HepG2 (cell line): ENCODE measurements at regions not wholly inside any gene's neighbourhood (a gene's known extent, or its start where the extent isn't known, plus 50 kb on each side); places are given as distances from the start of the nearest gene placed in this dataset.

Source experiments
- ATF2 ChIP-seq: sonication (generic); formaldehyde crosslinking; IDR thresholded peaks from 2 replicates; pipeline ENCODE4 v1.4.0; 2020; ENCODE audit warnings: missing genetic modification reagents
- ATF7 ChIP-seq, 2 experiments: fragments of 450-650 bp in 1 of 2; sonication (generic) in 1 of 2; formaldehyde crosslinking in 1 of 2; IDR thresholded peaks; 2 replicates each; pipeline versions ENCODE4 v1.4.0 to v1.6.1; 2016 to 2020; ENCODE audit warnings: antibody characterized with exemption in 1 of 2, mild to moderate bottlenecking in 1 of 2, missing genetic modification reagents in 1 of 2
- CEBPG ChIP-seq: IDR thresholded peaks from 2 replicates; pipeline ENCODE4 v1.6.1; 2016
- FOXA3 ChIP-seq: IDR thresholded peaks from 2 replicates; pipeline ENCODE4 v1.6.1; 2016; ENCODE audit warnings: missing genetic modification reagents, missing compliant biosample characterization
- HIVEP1 ChIP-seq: sonication (generic); formaldehyde crosslinking; IDR thresholded peaks from 2 replicates; pipeline ENCODE4 v1.4.0; 2020; ENCODE audit warnings: mild to moderate bottlenecking, missing genetic modification reagents
- MAF1 ChIP-seq: sonication (generic); formaldehyde crosslinking; IDR thresholded peaks from 2 replicates; pipeline ENCODE4 v1.5.0; 2020; ENCODE audit warnings: missing genetic modification reagents, borderline replicate concordance
- MED1 ChIP-seq: sonication (generic); formaldehyde crosslinking; IDR thresholded peaks from 2 replicates; pipeline ENCODE4 v1.4.0; 2020; ENCODE audit warnings: missing genetic modification reagents
- MTA1 ChIP-seq: sonication (generic); formaldehyde crosslinking; IDR thresholded peaks from 2 replicates; pipeline ENCODE4 v1.4.0; 2020; ENCODE audit warnings: missing genetic modification reagents, mild to moderate bottlenecking, borderline replicate concordance
- NFYC ChIP-seq: IDR thresholded peaks from 2 replicates; pipeline ENCODE4 v1.6.1; 2016; ENCODE audit warnings: missing genetic modification reagents, missing compliant biosample characterization
- RFX5 ChIP-seq: IDR thresholded peaks from 2 replicates; pipeline ENCODE4 v1.6.1; 2011; ENCODE audit warnings: low read depth, low read length, improper control_type of control experiment
- TRIM24 ChIP-seq: sonication (generic); formaldehyde crosslinking; IDR thresholded peaks from 2 replicates; pipeline ENCODE4 v1.8.0; 2022; ENCODE audit warnings: mild to moderate bottlenecking, missing genetic modification reagents
- ZBTB1 ChIP-seq: sonication (generic); formaldehyde crosslinking; IDR thresholded peaks from 2 replicates; pipeline ENCODE4 v1.4.0; 2020; ENCODE audit warnings: missing genetic modification reagents, borderline replicate concordance
- ZC3H4 ChIP-seq: sonication (generic); formaldehyde crosslinking; IDR thresholded peaks from 2 replicates; pipeline ENCODE4 v1.4.0; 2020; ENCODE audit warnings: missing genetic modification reagents, borderline replicate concordance
- ZHX2 ChIP-seq, 2 experiments: sonication (generic) in 1 of 2; formaldehyde crosslinking in 1 of 2; IDR thresholded peaks; 2 replicates each; pipeline versions ENCODE4 v1.6.1 to v1.9.0; 2014 to 2022; ENCODE audit warnings: antibody characterized with exemption in 1 of 2, borderline replicate concordance in 1 of 2, inconsistent platforms in 1 of 2, low read depth in 1 of 2, missing genetic modification reagents in 1 of 2
- ZNF160 ChIP-seq: sonication (generic); formaldehyde crosslinking; IDR thresholded peaks from 2 replicates; pipeline ENCODE4 v1.8.0; 2022; ENCODE audit warnings: mild to moderate bottlenecking, inconsistent platforms, missing genetic modification reagents
- ZNF224 ChIP-seq: sonication (generic); formaldehyde crosslinking; IDR thresholded peaks from 2 replicates; pipeline ENCODE4 v1.5.0; 2020; ENCODE audit warnings: mild to moderate bottlenecking, missing genetic modification reagents
- ZSCAN30 ChIP-seq: sonication (generic); formaldehyde crosslinking; IDR thresholded peaks from 2 replicates; pipeline ENCODE4 v1.5.0; 2020; ENCODE audit warnings: mild to moderate bottlenecking, missing genetic modification reagents
- TF ChIP-seq, protein P1 (sequence below): sonication (generic); IDR thresholded peaks from 2 replicates; pipeline ENCODE4 v1.6.1; 2016; ENCODE audit warnings: low read depth, borderline replicate concordance
- TF ChIP-seq, protein P2 (sequence below): sonication (generic); formaldehyde crosslinking; IDR thresholded peaks from 2 replicates; pipeline ENCODE4 v1.4.0; 2020; ENCODE audit warnings: missing genetic modification reagents, borderline replicate concordance

- TF ChIP-seq ZHX2 (IDR thresholded peaks at IDR 0.05; ENCODE audit: low read depth) (peak; percentile 52; the same call in 1 of the 2 replicates), ZHX2 (CRISPR knock-in tag; IDR thresholded peaks at IDR 0.05; ENCODE audit: borderline replicate concordance) (no peak), FOXA3 (CRISPR knock-in tag) (peak; percentile 34; the same call in 1 of the 2 replicates), ATF7 (IDR thresholded peaks at IDR 0.05) (no peak), ATF7 (CRISPR knock-in tag; IDR thresholded peaks at IDR 0.05) (no peak), TRIM24 (no peak), CEBPG (CRISPR knock-in tag) (peak; percentile 85), ZNF160 (CRISPR knock-in tag) (no peak), HIVEP1 (CRISPR knock-in tag) (no peak), ZC3H4 (CRISPR knock-in tag) (no peak), MED1 (CRISPR knock-in tag) (no peak; the same call in 1 of the 2 replicates), MTA1 (CRISPR knock-in tag) (peak; percentile 66; the same call in 1 of the 2 replicates), ATF2 (CRISPR knock-in tag) (no peak), MAF1 (CRISPR knock-in tag) (no peak), ZSCAN30 (CRISPR knock-in tag) (no peak), ZBTB1 (CRISPR knock-in tag) (no peak), ZNF224 (CRISPR knock-in tag) (no peak), NFYC (no peak), RFX5 (no peak)
- TF ChIP-seq, protein P1, sequence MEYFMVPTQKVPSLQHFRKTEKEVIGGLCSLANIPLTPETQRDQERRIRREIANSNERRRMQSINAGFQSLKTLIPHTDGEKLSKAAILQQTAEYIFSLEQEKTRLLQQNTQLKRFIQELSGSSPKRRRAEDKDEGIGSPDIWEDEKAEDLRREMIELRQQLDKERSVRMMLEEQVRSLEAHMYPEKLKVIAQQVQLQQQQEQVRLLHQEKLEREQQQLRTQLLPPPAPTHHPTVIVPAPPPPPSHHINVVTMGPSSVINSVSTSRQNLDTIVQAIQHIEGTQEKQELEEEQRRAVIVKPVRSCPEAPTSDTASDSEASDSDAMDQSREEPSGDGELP: no peak
- TF ChIP-seq, protein P2, sequence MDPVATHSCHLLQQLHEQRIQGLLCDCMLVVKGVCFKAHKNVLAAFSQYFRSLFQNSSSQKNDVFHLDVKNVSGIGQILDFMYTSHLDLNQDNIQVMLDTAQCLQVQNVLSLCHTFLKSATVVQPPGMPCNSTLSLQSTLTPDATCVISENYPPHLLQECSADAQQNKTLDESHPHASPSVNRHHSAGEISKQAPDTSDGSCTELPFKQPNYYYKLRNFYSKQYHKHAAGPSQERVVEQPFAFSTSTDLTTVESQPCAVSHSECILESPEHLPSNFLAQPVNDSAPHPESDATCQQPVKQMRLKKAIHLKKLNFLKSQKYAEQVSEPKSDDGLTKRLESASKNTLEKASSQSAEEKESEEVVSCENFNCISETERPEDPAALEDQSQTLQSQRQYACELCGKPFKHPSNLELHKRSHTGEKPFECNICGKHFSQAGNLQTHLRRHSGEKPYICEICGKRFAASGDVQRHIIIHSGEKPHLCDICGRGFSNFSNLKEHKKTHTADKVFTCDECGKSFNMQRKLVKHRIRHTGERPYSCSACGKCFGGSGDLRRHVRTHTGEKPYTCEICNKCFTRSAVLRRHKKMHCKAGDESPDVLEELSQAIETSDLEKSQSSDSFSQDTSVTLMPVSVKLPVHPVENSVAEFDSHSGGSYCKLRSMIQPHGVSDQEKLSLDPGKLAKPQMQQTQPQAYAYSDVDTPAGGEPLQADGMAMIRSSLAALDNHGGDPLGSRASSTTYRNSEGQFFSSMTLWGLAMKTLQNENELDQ: no peak
These were observed 108.1 kb downstream of the CEBPB start (continued) for GRCh38 chr20:50298554-50299324.
